ENCODE measurements at regions not wholly inside any gene's neighbourhood (a gene's known extent, or its start where the extent isn't known, plus 50 kb on each side); places are given as distances from the start of the nearest gene placed in this dataset.

DNA sequence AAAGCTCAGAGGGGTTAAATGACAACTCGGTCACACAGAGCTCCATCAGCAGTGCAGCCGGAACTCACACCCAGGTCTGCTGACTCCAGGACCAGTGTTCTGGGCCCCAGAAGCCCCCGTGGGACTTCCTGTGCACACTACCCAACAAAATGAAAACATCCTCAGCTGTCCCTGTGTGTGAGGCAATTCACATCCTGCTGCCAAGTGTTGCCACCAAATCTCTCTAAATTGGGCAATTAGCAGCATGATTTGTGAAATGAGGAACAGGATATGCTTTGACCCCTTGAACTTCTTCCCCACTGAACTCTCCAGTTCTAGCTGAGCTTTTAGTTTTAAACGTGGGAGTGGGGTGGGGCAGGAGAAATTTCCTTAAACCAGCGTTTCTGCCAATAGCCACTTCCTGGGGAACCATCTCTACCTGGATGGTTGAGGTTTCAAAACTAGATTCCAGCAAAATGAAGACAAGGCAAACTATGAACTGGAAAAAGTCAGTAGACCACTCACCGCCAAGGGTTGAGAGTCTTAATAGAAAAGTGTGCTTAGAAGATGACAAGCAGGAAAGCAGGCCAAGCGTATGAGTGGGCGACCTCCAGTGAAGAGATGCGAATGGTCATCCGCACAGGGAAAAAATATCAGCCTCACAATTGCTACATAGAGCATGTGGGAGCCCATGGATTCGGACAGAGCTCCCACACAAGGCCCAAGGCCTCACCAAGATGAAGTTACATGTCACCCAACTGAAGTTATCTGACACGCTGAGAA, 51.9 kb upstream of the CHST15 start:
- Histone ChIP-seq H3K4me3 (no peak overlapping the region), H3K36me3 (no peaks in the 10 kb centered on the region), H3K4me1 (peaks cover 0 to 13% (median 0%) of the 10 kb centered on the region in 4 donors), H3K27me3 (no peaks in the 10 kb centered on the region), H3K9me3 (no peaks in the 10 kb centered on the region), H3K27ac (peak overlapping the region in 2 of 3 donors; percentile 52)
- DNase-seq (peak; percentile 69 to 77 (median 74)), ATAC-seq (peak; percentile 83 to 87 (median 85))
- intact Hi-C loops (cut with DNase I) = no loop called here
- TF ChIP-seq POLR2A (IDR thresholded peaks at IDR 0.05) = no peak
- TF ChIP-seq, protein P1, sequence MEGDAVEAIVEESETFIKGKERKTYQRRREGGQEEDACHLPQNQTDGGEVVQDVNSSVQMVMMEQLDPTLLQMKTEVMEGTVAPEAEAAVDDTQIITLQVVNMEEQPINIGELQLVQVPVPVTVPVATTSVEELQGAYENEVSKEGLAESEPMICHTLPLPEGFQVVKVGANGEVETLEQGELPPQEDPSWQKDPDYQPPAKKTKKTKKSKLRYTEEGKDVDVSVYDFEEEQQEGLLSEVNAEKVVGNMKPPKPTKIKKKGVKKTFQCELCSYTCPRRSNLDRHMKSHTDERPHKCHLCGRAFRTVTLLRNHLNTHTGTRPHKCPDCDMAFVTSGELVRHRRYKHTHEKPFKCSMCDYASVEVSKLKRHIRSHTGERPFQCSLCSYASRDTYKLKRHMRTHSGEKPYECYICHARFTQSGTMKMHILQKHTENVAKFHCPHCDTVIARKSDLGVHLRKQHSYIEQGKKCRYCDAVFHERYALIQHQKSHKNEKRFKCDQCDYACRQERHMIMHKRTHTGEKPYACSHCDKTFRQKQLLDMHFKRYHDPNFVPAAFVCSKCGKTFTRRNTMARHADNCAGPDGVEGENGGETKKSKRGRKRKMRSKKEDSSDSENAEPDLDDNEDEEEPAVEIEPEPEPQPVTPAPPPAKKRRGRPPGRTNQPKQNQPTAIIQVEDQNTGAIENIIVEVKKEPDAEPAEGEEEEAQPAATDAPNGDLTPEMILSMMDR (IDR thresholded peaks at IDR 0.05) = no peak
- WGBS (ENCODE audit: insufficient coverage, low coverage, low lambda C conversion rate, missing lambda C conversion rate) = 27% methylated on average over 8 of the region's 12 CpGs

GRCh38 chr10:124144536-124144935, 51.1 kb upstream of the CHST15 start:
- no peaks in the 10 kb centered on the region for H3K36me3 ChIP-seq
- no peaks in the 10 kb centered on the region for H3K9me3 ChIP-seq
- intact Hi-C loops (cut with DNase I) = no loop called here
- no peak for TF ChIP-seq POLR2A (IDR thresholded peaks at IDR 0.05)
- TF ChIP-seq, protein P1 (IDR thresholded peaks at IDR 0.05) = no peak
- no peak for DNase-seq
- H3K27me3 ChIP-seq = no peaks in the 10 kb centered on the region
- peak; percentile 14 to 37 (median 30) for ATAC-seq
- H3K4me3 ChIP-seq = no peak overlapping the region
- peak overlapping the region; percentile 13 to 52 (median 52) for H3K27ac ChIP-seq
- WGBS (ENCODE audit: insufficient coverage, low coverage, low lambda C conversion rate, missing lambda C conversion rate) = 49% methylated on average over 4 of the region's 9 CpGs
- H3K4me1 ChIP-seq = peaks cover 0 to 13% (median 0%) of the 10 kb centered on the region in 4 donors

GRCh38 chr10:124143721-124144120, 50.3 kb upstream of the CHST15 start:
- H3K9me3 ChIP-seq = no peaks in the 10 kb centered on the region
- H3K36me3 ChIP-seq = no peaks in the 10 kb centered on the region
- no peak for ATAC-seq
- H3K27ac ChIP-seq = no peak overlapping the region
- 82% methylated on average over 6 of the region's 6 CpGs for WGBS (ENCODE audit: insufficient coverage, low coverage, low lambda C conversion rate, missing lambda C conversion rate)
- TF ChIP-seq, protein P1 (IDR thresholded peaks at IDR 0.05) = no peak
- no peak for TF ChIP-seq POLR2A (IDR thresholded peaks at IDR 0.05)
- H3K27me3 ChIP-seq = no peaks in the 10 kb centered on the region
- H3K4me1 ChIP-seq = peaks cover 0 to 13% (median 0%) of the 10 kb centered on the region in 4 donors
- no peak overlapping the region for H3K4me3 ChIP-seq
- no peak for DNase-seq
- intact Hi-C loops (cut with DNase I) = no loop called here
